H4 (cell line): ENCODE measurements at regions not wholly inside any gene's neighbourhood (a gene's known extent, or its start where the extent isn't known, plus 50 kb on each side); places are given as distances from the start of the nearest gene placed in this dataset.
"Not testable (repeated sequence)": the region's sequence is repeated elsewhere in the genome, so short reads cannot be mapped to it uniquely, and the experiment has no call there.

Experiments
- DNase-seq: peaks from one replicate; pipeline ENCODE4 v3.0.0-alpha.2; 2015; ENCODE audit warnings: low spot score

DNA sequence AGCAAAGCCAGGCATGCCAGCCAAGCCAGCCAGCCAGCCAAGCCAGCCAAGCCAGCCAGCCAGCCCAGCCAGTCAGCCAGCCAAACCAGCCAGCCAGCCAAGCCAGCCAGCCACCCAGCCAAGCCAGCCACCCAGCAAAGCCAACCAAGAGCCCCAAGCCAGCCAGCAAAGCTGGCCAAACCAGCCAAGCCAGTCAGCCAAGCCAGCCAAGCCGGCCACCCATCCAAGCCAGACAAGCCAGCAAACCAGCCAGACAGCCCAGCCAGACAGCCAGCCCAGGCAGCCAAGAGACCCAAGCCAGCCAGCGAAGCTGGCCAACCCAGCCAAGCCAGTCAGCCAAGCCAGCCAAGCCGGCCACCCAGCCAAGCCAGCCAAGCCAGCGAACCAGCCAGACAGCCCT is 338.3 kb upstream of the PLGLB2 start:
- DNase-seq, result not testable (repeated sequence)

DNA sequence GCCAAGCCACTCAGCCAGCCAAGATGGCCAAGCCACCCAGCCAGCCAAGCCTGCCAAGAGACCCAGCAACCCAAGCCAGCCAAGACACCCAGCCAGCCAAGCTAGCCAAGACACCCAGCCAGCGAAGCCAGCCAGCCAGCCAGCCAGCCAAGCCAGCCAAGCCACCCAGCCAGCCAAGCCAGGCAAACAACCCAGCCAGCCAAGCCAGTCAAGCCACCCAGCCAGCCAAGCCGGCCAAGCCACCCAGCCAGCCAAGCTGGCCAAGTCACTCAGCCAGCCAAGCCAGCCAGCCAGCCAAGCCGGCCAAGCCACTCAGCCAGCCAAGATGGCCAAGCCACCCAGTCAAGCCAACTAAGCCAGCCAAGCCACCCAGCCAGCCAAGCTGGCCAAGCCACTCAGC is 337.5 kb upstream of the PLGLB2 start:
- not testable (repeated sequence) for DNase-seq

- DNase-seq, result not testable (repeated sequence)
These were observed 335.7 kb upstream of the PLGLB2 start for GRCh38 chr2:87412036-87412820.

GRCh38 chr2:87414331-87414730 is 333.6 kb upstream of the PLGLB2 start:
- not testable (repeated sequence) for DNase-seq

DNA sequence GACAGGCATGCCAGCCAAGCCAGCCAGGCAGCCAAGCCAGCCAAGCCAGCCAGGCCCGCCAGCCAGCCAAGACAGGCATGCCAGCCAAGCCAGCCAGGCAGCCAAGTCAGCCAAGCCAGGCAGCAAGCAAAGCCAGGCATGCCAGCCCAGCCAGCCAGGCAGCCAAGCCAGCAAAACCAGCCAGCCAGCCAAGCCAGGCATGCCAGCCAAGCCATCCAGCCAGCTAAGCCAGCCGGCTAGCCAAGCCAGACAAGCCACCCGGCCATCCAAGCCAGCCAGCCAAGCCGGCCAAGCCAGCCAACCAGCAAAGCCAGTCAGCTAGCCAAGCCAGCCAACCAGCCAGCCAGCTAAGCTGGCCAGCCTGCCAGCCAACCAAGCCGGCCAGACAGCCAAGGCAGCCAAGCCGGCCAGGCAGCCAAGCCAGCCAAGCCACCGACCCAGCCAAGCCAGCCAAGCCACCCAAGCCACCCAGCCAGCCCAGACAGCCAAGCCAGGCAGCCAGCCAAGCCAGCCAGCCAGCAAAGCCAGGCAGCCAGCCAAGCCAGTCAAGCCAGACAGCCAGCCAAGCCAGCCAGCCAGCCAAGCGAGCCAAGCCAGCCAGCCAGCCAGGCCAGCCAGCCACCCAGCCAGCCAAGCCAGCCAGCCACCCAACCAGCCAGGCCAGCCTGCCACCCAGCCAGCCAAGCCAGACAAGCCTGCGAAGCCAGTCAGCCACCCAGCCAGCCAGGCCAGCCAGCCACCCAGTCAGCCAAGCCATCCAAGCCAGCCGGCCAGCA is 332.9 kb upstream of the PLGLB2 start:
- DNase-seq, result not testable (repeated sequence)

GRCh38 chr2:87415586-87416265 is 332.2 kb upstream of the PLGLB2 start:
- not testable (repeated sequence) for DNase-seq

- DNase-seq, result not testable (repeated sequence)
These were observed 331.7 kb upstream of the PLGLB2 start for GRCh38 chr2:87416266-87416592.

DNA sequence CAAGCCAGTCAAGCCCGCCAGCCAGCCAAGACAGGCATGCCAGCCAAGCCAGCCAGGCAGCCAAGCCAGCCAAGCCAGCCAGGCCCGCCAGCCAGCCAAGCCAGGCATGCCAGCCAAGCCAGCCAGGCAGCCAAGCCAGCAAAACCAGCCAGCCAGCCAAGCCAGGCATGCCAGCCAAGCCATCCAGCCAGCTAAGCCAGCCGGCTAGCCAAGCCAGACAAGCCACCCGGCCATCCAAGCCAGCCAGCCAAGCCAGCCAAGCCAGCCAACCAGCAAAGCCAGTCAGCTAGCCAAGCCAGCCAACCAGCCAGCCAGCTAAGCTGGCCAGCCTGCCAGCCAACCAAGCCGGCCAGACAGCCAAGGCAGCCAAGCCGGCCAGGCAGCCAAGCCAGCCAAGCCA is 330.7 kb upstream of the PLGLB2 start:
- not testable (repeated sequence) for DNase-seq

GRCh38 chr2:87417742-87418567 is 329.9 kb upstream of the PLGLB2 start:
- DNase-seq, result not testable (repeated sequence)

GRCh38 chr2:87418823-87419822 is 328.8 kb upstream of the PLGLB2 start:
- DNase-seq, result not testable (repeated sequence)

DNA sequence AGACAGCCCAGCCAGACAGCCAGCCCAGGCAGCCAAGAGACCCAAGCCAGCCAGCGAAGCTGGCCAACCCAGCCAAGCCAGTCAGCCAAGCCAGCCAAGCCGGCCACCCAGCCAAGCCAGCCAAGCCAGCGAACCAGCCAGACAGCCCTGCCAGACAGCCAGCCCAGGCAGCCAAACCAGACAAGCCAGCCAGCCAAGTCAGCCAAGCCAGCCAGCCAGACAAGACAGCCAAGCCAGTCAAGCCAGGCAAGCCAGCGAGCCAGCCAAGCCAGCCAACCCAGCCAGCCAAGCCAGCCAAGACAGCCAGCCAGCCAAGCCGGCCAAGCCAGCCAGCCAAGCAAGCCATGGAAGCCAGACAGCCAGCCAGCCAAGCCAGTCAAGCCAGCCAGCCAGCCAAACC is 327.9 kb upstream of the PLGLB2 start:
- DNase-seq, result not testable (repeated sequence)

DNA sequence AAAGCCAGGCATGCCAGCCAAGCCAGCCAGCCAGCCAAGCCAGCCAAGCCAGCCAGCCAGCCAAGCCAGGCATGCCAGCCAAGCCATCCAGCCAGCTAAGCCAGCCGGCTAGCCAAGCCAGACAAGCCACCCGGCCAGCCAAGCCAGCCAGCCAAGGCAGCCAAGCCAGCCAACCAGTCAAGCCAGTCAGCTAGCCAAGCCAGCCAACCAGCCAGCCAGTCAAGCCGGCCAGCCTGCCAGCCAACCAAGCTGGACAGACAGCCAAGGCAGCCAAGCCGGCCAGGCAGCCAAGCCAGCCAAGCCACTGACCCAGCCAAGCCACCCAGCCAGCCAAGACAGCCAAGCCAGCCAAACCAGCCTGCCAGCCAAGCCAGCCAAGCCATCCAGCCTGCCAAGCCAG is 326.9 kb upstream of the PLGLB2 start:
- not testable (repeated sequence) for DNase-seq

DNA sequence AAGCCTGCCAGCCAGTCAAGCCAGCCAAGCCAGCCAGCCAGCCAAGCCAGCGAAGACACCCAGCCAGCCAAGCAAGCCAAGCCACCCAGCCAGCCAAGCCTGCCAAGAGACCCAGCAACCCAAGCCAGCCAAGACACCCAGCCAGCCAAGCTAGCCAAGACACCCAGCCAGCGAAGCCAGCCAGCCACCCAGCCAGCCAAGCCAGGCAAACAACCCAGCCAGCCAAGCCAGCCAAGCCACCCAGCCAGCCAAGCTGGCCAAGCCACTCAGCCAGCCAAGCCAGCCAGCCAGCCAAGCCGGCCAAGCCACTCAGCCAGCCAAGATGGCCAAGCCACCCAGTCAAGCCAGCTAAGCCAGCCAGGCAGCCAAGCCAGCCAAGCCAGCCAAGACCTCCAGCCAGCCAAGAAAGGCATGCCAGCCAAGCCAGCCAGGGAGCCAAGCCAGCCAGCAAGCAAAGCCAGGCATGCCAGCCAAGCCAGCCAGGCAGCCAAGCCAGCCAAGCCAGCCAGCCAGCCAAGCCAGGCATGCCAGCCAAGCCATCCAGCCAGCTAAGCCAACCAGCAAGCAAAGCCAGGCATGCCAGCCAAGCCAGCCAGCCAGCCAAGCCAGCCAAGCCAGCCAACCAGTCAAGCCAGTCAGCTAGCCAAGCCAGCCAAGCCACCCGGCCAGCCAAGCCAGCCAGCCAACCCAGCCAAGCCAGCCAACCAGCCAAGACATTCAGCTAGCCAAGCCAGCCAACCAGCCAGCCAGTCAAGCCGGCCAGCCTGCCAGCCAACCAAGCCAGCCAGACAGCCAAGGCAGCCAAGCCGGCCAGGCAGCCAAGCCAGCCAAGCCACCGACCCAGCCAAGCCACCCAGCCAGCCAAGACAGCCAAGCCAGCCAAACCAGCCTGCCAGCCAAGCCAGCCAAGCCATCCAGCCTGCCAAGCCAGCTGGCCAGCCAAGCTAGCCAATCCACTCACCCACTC is 323.8 kb upstream of the PLGLB2 start:
- DNase-seq, result not testable (repeated sequence)

GRCh38 chr2:87424763-87425154 is 323.1 kb upstream of the PLGLB2 start:
- not testable (repeated sequence) for DNase-seq

DNA sequence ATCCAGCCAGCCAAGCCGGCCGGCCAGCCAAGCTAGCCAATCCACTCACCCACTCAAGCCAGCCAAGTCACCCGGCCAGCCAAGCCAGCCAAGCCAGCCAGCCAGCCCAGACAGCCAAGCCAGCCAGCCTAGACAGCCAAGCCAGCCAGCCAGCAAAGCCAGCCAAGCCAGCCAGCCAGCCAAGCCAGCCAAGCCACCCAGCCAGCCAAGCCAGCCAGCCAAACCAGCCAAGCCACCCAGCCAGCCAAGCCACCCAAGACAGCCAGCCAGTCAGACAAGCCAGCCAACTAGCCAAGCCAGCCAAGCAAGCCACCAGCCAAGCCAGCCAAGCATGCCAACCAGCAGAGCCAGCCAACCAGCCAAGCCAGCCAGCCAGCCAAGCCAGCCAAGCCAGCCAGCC is 322.7 kb upstream of the PLGLB2 start:
- DNase-seq, result not testable (repeated sequence)

- not testable (repeated sequence) for DNase-seq
These were observed 322.2 kb upstream of the PLGLB2 start for GRCh38 chr2:87425717-87426116.

DNA sequence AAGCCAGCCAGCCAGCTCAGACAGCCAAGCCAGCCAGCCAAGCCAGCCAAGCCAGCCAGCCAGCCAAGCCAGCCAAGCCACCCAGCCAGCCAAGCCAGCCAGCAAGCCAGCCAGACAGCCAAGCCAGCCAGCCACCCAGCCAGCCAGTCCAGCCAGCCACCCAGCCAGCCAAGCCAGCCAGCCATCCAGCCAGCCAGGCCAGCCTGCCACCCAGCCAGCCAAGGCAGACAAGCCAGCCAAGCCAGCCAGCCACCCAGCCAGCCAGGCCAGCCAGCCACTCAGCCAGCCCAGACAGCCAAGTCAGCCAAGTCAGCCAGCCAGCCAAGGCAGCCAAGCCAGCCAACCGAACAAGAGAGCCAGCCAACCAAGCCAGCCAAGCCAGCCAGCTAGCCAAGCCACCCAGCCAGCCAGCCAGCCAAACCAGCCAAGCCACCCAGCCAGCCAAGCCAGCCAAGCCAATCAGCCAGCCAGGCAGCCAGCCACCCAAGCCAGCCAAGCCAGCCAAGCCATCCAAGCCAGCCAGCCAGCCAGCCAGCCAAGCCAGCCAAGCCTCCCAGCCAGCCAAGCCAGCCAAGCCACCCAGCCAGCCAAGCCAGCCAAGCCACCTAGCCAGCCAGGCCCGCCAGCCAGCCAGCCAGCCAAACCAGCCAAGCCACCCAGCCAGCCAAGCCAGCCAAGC is 319.3 kb upstream of the PLGLB2 start:
- DNase-seq, result not testable (repeated sequence)

DNA sequence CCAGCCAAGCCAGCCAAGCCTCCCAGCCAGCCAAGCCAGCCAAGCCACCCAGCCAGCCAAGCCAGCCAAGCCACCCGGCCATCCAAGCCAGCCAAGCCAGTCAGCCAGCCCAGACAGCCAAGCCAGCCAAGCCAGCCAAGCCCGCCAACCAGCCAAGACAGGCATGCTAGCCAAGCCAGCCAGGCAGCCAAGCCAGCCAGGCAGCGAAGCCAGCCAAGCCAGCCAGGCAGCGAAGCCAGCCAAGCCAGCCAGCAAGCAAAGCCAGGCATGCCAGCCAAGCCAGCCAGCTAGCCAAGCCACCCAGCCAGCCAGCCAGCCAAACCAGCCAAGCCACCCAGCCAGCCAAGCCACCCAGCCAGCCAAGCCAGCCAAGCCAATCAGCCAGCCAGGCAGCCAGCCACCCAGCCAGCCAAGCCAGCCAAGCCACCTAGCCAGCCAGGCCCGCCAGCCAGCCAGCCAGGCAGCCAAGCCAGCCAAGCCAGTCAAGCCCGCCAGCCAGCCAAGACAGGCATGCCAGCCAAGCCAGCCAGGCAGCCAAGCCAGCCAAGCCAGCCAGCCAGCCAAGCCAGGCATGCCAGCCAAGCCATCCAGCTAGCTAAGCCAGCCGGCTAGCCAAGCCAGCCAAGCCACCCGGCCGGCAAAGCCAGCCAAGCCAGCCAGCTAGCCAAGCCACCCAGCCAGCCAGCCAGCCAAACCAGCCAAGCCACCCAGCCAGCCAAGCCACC is 318.5 kb upstream of the PLGLB2 start:
- not testable (repeated sequence) for DNase-seq
